Lower lobe of right lung (tissue), 2 donors: ENCODE measurements at regions not wholly inside any gene's neighbourhood (a gene's known extent, or its start where the extent isn't known, plus 50 kb on each side); places are given as distances from the start of the nearest gene placed in this dataset.

Experiments used
- ATAC-seq, 2 donors: fragments of 200-7000 bp; cut with Tn5 transposase; one replicate each; pipeline ENCODE4 v1.9.1; 2020 to 2022; ENCODE audit warnings: mild to moderate bottlenecking in 2 of 2, moderate library complexity in 2 of 2
- DNase-seq: peaks from one replicate; pipeline ENCODE4 v3.0.0-alpha.2; 2020
- H3K27ac ChIP-seq: fragments of 200-600 bp; one replicate; pipeline ENCODE4 v1.8.0; 2022
- H3K27me3 ChIP-seq: fragments of 200-600 bp; one replicate; pipeline ENCODE4 v1.8.0; 2022; ENCODE audit warnings: low read depth
- H3K36me3 ChIP-seq: fragments of 200-600 bp; one replicate; pipeline ENCODE4 v1.8.0; 2022; ENCODE audit warnings: mild to moderate bottlenecking
- H3K4me1 ChIP-seq: fragments of 200-600 bp; one replicate; pipeline ENCODE4 v1.8.0; 2022
- H3K4me3 ChIP-seq: fragments of 200-600 bp; one replicate; pipeline ENCODE4 v1.8.0; 2022; ENCODE audit warnings: mild to moderate bottlenecking
- H3K9me3 ChIP-seq: fragments of 200-600 bp; one replicate; pipeline ENCODE4 v1.8.0; 2022
- intact Hi-C: fragments of 100-400 bp; cut with DNase I; formaldehyde crosslinking; loops from one replicate; pipeline ENCODE4 v1.11.0; 2022
- TF ChIP-seq, protein P1 (sequence below): fragments of 200-600 bp; IDR thresholded peaks from one replicate; pipeline ENCODE4 v1.8.0; 2022; ENCODE audit warnings: antibody characterized with exemption, mild to moderate bottlenecking
- donor health status: DM: no; HTN: yes; CAD: no; lungs with severe emphysema.

- H3K27me3 ChIP-seq, result no peaks in the 10 kb centered on the region
- TF ChIP-seq, protein P1, sequence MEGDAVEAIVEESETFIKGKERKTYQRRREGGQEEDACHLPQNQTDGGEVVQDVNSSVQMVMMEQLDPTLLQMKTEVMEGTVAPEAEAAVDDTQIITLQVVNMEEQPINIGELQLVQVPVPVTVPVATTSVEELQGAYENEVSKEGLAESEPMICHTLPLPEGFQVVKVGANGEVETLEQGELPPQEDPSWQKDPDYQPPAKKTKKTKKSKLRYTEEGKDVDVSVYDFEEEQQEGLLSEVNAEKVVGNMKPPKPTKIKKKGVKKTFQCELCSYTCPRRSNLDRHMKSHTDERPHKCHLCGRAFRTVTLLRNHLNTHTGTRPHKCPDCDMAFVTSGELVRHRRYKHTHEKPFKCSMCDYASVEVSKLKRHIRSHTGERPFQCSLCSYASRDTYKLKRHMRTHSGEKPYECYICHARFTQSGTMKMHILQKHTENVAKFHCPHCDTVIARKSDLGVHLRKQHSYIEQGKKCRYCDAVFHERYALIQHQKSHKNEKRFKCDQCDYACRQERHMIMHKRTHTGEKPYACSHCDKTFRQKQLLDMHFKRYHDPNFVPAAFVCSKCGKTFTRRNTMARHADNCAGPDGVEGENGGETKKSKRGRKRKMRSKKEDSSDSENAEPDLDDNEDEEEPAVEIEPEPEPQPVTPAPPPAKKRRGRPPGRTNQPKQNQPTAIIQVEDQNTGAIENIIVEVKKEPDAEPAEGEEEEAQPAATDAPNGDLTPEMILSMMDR, result no peak
- ATAC-seq, result no peak
- no peak overlapping the region for H3K27ac ChIP-seq
- H3K4me3 ChIP-seq, result no peak overlapping the region
- peaks cover 16% of the 10 kb centered on the region for H3K36me3 ChIP-seq
- no peaks in the 10 kb centered on the region for H3K9me3 ChIP-seq
- DNase-seq, result no peak
- intact Hi-C loops, result no loop called here
- H3K4me1 ChIP-seq, result no peaks in the 10 kb centered on the region
Measured at GRCh38 chrX:10062980-10063379, 93.8 kb upstream of the CLCN4 start.

DNA sequence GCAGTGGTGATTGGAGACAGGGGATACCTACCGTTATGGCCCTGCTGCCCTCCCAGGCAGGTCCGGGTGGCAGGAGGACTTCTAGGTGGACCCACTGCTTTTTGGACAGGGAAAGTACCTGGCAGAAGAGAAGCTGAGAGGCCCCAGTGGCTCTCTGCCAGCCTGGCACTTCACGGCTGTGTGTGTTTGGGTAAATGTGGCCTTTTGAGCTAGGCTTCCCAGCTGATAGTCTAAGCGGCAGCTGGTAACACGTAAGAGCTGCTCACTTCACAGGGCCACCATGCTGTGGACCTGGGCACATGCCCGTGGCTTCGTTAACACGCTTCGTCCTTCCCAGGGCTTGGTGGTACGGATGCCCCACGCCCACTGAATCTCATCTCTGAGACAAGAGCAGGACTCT lies 92.0 kb upstream of the CLCN4 start:
- no peaks in the 10 kb centered on the region for H3K9me3 ChIP-seq
- no peak overlapping the region for H3K4me3 ChIP-seq
- TF ChIP-seq, protein P1, result no peak
- intact Hi-C loops, result no loop called here
- ATAC-seq (peak; percentile 34 to 71), DNase-seq (peak; percentile 56)
- no peak overlapping the region for H3K27ac ChIP-seq
- peaks cover 21% of the 10 kb centered on the region for H3K36me3 ChIP-seq
- H3K27me3 ChIP-seq, result no peaks in the 10 kb centered on the region
- no peaks in the 10 kb centered on the region for H3K4me1 ChIP-seq

DNA sequence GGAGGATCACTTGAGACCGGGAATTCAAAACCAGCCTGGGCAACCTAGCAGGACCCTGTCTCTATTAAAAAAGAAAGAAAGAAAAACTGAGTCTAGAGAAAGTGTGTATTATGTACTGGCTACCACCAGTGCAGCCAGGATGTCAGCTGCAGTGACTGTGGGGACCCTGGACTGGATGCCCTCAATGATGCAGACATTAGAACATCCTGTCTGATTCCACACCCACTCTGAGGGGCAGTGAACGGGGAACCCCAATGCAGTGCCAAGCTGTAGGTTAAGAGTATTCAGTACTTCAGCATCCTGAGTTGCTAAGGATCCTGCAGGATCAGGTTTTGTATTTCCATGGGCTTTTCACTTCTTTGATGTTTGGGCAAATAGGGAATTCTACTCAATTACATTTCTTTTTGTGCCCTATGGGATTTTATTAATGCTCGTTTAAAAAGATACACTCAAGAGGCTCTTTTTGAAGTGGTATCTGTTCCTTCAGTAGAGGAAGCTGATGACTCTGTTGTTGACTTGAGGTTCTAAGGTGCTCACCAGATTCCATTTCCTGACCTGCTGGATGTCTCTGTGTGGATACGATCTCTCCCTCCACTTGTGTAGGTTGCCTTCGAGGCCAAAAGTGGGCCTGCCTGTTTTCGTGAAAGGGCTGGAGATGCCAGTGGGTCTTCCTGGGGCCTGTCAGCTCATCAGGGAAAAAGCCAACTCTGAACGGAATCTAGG lies 85.9 kb upstream of the CLCN4 start:
- DNase-seq, result no peak

DNA sequence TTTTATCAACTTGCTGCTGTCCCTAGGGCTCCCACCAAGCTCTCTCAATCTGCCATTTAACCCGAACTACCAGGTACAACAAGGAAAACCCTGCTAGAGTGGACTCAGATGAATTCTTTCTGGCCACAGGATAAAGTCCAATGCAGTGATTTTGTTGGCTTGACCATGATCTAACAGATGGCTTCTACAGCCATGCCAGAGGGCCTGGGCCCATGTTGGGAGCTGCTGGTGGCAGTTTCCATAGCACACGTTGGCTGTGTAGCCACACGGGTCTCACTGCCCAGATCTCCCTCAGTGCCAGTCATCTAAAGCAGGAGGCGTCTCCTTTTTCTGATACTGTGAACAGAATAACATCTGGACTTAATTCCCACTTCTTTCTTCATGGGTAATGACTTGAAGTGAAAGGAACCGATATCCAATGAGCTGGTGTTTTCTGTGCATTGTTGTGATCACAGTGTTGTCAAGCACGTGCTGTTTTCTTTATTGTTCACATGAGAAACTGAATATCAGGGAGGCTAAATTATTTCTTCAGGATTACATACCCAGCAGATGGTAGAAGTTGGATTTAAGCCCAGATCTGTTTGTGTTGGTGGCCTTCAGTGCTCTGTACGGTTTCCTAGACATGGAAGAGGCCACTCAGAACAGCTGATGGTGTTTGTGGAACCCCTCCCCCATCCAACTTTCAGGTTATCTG lies 85.2 kb upstream of the CLCN4 start:
- Histone ChIP-seq H3K27ac (no peak overlapping the region), H3K27me3 (no peaks in the 10 kb centered on the region), H3K9me3 (no peaks in the 10 kb centered on the region), H3K4me1 (no peaks in the 10 kb centered on the region), H3K4me3 (no peak overlapping the region), H3K36me3 (peaks cover 26% of the 10 kb centered on the region)
- ATAC-seq (no peak), DNase-seq (no peak)
- intact Hi-C loops, result no loop called here
- TF ChIP-seq, protein P1, result no peak

More for the DNA sequence above, 85.9 kb upstream of the CLCN4 start:
- ATAC-seq, result no peak
- H3K4me3 ChIP-seq, result no peak overlapping the region
- no peaks in the 10 kb centered on the region for H3K27me3 ChIP-seq
- intact Hi-C loops, result no loop called here
- H3K9me3 ChIP-seq, result no peaks in the 10 kb centered on the region
- peaks cover 26% of the 10 kb centered on the region for H3K36me3 ChIP-seq
- no peak overlapping the region for H3K27ac ChIP-seq
- TF ChIP-seq, protein P1, result no peak
- H3K4me1 ChIP-seq, result no peaks in the 10 kb centered on the region

DNA sequence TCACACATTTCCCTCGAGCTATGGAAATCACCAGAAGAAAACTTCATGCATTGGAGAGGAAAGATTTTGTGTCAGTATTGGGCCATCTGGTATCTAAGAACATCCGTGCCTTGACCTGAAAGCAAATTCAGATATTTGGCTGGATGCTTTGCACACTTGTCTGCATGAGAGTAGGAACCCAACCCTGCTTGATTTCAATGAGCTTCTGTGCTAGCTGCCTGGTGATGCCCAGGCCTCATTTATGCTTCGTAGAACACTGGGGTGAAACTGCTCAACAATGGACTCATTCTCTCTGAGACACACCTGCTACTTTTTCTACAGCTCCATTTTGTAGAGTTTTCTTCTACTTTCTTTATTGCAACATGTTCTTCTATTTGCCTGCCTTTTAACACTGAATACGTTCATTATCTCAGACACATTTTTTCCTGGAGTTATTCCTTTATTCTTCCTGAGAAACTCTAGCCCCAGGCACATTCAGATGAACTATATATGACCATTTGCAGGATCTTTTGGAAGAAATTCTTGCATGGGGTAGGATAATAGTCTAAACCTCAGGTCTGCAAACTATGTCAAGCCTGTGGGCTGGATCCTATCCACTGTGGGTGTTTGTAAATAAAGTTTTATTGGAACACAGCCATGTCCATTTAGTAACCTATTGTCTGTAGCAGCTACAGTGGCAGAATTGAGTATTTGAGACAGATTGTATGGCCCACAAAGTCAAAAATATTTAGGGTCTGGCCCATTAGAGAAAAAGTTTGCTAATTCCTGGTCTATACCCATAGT lies 83.8 kb upstream of the CLCN4 start:
- no peak for ATAC-seq
- Histone ChIP-seq H3K4me3 (no peak overlapping the region), H3K9me3 (no peaks in the 10 kb centered on the region), H3K27ac (no peak overlapping the region), H3K36me3 (peaks cover 16% of the 10 kb centered on the region), H3K4me1 (no peaks in the 10 kb centered on the region), H3K27me3 (no peaks in the 10 kb centered on the region)
- no peak for DNase-seq
- TF ChIP-seq, protein P1, result no peak
- intact Hi-C loops, result no loop called here
